HG03175 (cell line): ENCODE measurements at regions not wholly inside any gene's neighbourhood (a gene's known extent, or its start where the extent isn't known, plus 50 kb on each side); places are given as distances from the start of the nearest gene placed in this dataset.
"Not testable (repeated sequence)": the region's sequence is repeated elsewhere in the genome, so short reads cannot be mapped to it uniquely, and the experiment has no call there.

Source experiments
- ATAC-seq: cut with Tn5 transposase; IDR thresholded peaks from one replicate; pipeline ENCODE4 v1.9.1; 2021; ENCODE audit warnings: mild to moderate bottlenecking, moderate library complexity; ENCODE audit not compliant: unreplicated experiment

GRCh38 chr16:7867831-7868230 is 535.2 kb downstream of the RBFOX1 start:
- ATAC-seq, result no peak

DNA sequence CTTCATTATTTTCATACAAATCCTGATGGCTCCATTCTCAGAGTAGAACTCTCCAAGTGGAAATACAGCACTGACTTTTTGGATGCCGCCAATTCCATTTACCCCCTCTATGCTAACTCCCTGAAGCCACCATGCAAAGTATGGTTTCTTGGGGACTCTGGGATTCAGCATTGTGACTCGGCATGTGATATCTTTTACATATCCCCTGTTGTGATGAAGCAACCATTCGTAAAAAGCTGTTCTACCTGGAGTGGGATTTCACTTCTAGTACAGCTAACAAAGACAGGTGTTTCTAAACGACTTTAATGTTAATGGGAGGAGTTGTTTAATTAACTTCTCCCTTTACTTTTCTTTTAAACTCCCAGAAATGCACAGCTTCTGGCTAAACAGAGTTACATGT is 533.5 kb downstream of the RBFOX1 start:
- no peak for ATAC-seq

DNA sequence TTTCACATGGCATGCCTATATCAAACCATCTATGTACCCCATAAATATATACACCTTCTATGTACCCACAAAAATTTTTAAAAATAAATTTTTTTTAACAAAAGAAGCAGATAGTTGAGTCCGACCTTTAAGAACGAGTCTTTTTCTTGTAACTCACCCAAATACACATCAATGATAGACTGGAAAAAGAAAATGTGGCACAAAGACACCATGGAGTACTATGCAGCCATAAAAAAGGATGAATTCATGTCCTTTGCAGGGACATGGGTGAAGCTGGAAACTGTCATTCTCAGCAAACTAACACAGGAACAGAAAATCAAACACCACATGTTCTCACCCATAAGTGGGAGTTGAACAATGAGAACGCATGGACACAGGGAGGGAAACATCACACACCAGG is 532.7 kb downstream of the RBFOX1 start:
- ATAC-seq, result not testable (repeated sequence)

DNA sequence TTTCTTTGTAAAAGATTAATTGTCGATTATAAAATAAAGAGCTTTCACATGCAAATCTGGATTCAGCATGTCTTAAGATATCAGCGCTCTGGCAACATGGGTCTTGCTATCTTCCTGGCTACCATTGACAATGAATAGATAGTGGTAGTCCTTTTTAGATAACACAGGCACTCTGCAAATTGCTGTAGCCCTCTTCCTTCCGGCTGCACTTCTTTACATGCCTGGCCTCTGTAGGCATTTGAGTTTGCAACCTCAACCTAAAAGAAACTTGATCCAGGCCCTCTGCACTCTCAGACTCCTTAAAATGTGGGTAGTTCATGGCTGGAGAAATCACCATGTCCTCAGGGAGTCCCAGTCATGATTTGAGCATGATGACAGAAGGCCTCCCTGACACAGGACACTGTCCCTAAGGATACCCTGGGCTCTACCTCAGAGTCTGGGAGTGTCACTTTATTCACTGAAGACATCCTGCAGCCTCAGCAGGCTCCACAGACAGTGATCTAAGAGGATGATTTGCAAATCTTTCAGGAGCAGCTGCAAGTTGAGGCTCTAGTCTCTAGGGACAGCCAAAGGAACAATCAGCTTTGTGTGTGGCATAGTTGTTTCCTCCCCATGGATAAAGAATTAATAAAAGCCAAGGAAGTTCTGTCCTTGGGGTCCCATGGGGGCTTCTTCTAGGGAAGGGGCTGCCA is 529.4 kb downstream of the RBFOX1 start:
- ATAC-seq, result no peak

DNA sequence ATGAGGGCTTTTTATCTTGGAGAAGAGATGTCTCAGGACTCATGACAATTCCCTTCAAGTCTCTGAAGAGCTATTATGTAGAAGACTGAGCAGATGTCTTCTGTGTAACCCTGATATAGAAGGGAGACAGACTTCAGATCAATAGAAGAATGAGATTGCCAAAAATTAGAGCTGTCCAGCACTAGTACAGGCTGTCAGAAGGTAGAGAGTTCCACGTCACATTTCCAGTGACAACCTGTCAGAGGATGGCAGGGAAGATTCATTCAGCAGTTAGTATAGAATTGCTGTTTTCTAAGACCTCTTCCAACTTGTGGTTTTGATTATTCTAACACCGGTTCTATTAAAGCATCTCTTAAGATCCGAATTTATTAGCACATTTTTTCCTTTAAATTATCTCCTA is 520.6 kb downstream of the RBFOX1 start:
- no peak for ATAC-seq

DNA sequence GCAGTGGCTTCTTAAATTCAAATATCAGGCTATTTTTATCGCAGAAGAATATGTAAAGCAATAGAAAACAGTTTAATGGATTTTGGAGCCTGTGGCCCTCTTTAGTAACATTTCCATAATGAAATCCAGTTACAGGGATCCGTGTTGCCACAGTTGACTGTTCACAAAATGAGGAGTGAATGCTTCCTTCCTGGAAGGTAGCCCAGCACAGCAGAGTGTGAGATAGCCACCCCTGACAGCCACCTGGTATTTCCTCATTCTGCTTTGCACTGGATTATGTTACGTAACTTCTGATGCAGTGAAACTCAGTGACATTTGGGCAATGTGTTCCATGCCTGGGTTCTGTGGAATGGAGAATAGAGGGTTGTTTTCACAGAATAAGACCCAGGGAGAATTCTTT is 517.2 kb downstream of the RBFOX1 start:
- ATAC-seq, result no peak

DNA sequence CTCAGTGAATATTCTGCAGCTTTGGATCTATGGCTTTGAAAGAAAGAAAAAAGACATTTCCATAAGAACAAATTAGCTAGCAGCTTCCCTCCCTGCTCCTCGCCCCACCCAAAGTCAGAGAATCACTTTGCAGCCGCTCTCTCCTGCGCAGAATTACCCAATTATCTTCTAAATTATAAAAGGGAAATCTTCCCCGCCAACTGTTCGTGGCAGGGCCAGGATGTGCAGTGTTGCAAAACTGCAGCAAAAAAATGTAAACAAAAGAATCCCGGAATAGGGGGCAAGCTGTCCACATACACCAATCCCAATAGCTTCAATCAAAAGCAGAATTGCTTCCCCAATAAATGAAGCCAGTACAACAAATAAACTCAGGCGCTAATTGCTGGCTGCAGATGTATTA is 510.6 kb downstream of the RBFOX1 start:
- ATAC-seq, result no peak

DNA sequence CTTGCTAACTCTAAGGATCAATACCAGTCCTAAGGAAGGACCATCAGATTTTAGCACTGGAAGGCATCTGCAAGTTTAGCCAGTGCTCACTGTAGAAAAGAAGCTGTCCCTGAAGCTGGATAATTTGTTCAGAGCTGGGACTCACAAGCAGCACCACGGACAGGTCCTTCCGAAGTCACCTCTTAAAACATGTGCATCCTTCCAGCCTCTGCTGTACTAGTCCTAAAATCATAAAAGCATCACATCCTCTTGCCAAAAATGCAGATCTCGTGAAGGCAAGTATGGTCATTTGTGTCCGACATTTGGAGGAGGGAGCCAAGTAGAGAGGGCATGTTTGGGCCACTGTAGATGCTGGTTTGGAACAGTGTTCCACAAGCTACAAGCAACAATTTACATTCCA is 506.9 kb downstream of the RBFOX1 start:
- no peak for ATAC-seq

DNA sequence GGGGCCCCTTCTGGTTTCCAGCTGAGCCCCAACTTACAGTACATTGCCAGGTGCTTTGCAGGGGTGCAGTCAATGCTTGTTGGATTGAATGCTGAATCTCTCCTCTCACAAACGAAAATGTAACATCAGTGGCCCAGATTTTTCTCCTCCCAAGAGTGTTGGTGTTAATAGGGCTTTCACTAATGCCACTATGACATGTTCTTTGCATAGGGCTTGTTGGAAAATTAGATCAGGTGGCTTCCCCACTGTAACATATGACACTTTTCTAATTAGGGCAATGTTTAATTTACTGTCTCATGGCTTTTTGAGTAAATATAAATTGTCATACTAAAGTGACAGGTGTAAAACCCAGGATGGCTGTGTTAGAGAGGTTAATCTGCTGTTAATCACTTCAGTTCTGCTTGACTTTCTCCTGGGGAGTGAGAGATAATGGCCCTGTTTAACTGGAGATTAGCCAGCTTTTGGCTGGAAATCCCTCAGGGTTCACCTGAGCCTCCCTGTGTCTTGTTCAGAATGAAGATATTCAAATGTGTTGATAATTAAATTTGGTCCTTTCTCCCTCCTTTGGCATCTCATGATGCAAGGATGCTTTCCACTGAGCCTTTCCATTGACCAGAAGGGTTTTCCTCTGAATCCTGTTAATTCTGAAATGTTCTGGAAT is 502.3 kb downstream of the RBFOX1 start:
- no peak for ATAC-seq

DNA sequence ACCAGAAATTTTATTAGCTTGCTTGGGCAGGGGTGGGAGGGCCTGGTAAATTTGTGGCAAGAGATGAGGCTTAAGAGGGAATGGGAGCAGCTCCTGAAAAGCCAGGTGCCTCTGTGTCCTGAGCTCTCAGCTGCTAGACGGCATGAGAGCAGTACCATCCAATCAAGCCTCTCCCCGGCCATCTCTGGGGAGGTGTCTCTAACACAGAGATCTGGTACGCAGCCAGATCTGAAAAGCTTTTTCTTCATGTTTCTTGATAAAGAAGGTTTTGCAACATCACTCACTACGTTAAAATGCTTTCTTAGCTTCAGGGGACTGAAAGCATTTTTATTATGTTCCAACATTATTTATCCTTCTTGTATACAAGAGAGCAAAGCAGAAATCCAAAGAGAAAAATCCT is 488.2 kb downstream of the RBFOX1 start:
- ATAC-seq, result no peak

DNA sequence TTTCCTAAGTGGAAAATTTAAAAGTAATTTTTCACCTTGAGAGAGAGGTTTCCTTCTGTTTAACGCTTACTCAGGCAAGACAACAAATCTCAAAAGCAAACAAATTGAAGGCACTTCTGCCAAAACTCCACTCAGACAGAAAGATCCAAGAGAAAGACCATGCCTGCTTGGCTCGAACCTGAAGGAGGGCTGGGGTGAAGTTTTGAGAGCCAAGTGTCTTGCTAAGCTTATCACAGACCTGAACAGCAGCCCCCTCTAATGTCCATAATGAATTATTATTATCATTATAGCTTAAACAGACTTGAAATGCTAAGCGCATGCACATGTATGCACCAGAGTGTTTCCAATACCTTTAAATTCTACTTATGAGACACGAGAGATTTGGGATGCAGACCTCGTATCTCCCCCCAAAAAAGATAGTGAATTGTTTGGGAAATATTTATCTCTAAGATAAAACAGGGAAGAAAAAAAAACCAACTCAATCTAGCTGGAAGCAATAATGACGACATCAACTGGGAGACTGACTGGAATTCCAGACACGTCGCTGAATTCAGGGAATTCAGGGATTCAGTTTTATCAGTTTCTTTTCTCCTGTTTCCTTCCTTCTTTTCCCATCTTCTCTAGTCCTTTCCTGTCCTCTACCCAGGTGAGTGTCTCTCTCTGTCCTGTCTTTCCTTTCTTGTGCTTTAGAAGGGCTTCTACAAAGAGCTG is 473.2 kb downstream of the RBFOX1 start:
- ATAC-seq, result no peak

DNA sequence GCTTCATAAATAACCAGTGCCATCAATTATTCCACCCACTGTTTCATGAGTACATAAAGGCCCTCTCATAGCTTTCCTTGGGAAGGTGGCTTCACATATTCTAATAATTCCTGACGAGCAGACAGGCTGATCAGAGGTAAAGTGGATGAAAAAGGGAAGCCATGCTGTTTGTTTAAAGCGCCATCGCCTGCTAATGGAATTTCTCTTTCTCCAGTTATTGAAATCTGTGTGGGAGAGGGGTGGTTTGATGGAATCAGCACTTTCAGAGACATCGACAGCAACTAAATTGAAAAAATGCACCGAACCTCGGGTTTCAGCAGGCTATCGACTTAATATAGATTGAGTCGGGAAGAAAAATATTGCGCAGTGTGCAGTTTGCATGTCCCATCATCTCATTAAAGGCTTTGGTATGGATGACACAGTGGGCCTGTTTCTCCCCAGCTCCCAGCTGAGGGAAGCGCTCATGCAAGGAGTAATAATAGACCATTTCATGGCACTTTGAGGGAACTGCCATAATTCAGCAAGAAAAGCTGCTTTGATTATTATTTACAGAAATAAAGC is 472.1 kb downstream of the RBFOX1 start:
- ATAC-seq, result no peak

DNA sequence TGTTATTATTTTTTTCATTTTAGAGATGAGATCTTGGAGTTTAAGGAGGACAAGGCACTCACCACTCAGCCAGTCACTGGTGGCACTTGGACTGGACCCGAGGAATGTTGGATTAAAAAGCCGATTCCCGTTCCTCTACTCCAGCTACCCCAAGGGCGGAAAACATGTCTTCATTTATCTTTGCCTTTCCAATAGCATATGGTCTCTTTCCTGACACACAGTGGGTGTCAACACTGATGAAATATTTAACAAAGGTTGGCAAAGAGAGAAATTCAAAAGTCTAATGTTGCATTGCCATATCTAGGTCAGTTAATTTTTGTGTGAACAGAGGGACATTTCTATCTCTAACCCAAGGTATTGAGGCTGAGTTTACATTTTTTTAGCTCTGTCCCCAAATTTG is 459.7 kb downstream of the RBFOX1 start:
- ATAC-seq, result no peak

DNA sequence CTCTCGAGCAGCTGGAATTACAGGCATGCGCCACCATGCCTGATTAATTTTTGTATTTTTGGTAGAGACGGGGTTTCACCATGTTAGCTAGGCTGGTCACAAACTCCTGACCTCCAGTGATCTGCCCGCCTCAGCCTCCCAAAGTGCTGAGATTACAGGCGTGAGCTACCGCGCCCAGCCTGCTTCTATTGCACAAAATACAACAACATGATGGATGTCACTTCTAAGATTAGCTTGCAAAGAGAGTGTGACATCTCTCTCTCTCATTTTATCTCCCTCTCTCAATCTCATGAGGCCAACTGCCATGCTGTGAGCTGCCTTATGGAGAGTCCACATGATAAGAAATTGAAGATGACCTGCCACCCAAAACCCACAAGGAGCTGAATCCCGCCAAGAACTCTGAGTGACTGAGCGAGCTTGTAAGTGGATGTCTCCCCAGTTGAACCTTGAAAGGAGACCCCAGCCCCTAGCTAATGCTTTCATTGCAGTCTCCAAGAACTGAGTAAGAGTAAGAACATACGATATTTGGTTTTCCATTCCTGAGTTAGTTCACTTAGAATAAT is 458.5 kb downstream of the RBFOX1 start:
- ATAC-seq, result no peak

DNA sequence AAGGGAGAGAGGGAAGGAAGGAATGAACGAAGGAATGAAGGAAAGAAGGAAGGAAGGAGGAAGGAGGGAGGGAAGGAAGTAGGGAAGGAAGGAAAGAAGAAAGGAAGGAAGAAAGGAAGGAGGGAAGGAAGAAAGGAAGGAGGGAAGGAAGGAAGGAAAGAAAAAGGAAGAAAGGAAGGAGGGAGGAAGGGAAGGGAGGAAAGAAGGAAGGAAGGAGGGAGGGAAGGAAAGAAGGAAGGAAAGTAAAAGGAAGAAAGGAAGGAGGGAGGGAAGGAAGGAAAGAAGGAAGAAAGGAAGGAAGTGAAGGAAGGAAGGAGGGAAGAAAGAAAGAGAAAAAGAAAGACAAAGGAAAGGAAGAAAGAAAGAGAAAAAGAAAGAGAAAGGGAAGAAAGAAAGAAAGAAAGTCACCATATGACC is 442.4 kb downstream of the RBFOX1 start:
- no peak for ATAC-seq

DNA sequence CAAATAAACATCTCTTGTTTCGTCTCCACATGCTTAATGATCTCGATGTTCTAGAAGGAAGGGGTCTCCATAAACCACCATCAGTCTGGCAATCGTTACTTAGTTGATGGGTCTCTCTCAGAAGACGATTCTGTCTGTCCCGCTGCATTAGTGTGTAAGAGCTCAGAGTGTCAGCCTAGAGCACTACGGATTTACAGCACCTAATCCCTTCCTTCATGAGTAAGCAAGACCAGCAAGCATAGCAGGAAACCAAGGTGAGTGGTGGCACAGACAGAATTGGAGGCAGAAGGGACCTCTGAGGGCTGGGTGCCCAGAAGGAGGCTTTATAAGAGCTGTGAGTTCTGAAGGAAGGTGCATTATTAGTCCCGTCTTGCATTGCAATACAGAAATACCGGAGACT is 440.1 kb downstream of the RBFOX1 start:
- no peak for ATAC-seq

DNA sequence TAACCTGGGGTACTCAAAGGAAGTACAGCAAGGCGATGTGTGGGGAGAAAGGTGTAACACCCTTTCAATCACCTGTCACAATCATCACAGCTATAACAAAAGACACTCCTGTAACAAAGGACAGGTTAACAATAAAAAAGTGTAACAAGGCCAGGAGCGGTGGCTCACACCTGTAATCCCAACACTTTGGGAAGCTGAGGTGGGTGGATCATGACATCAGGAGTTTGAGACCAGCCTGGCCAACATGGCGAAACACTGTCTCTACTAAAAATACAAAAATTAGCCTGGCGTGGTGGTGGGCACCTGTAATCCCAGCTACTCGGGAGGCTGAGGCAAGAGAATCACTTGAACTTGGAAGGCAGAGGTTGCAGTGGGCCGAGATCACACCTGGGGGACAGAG is 436.4 kb downstream of the RBFOX1 start:
- not testable (repeated sequence) for ATAC-seq

- no peak for ATAC-seq
These were observed 432.5 kb downstream of the RBFOX1 start for GRCh38 chr16:7765079-7765550.

DNA sequence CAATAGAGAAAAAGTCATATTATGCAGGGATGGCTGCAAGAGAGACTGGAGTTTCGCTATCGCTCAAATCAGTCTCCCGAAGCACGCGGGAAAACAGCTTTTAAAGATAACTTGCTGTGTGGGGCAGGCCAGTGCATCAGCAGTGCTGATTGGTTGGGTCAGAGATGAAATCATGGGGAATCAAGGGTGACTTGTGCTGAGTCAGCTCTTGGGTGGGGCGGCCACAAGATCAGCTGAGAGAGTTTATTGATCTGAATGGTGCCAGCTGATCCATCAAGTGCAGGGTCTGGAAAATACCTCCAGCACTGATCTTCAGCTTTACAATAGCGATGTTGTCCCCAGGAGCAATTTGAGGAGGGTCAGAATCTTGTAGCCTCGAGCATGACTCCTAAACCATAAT is 430.5 kb downstream of the RBFOX1 start:
- no peak for ATAC-seq
